ENCODE measurements at regions not wholly inside any gene's neighbourhood (a gene's known extent, or its start where the extent isn't known, plus 50 kb on each side); places are given as distances from the start of the nearest gene placed in this dataset.
A peak's percentile ranks its signal among the peaks of the same experiment; 100 is the strongest.

DNA sequence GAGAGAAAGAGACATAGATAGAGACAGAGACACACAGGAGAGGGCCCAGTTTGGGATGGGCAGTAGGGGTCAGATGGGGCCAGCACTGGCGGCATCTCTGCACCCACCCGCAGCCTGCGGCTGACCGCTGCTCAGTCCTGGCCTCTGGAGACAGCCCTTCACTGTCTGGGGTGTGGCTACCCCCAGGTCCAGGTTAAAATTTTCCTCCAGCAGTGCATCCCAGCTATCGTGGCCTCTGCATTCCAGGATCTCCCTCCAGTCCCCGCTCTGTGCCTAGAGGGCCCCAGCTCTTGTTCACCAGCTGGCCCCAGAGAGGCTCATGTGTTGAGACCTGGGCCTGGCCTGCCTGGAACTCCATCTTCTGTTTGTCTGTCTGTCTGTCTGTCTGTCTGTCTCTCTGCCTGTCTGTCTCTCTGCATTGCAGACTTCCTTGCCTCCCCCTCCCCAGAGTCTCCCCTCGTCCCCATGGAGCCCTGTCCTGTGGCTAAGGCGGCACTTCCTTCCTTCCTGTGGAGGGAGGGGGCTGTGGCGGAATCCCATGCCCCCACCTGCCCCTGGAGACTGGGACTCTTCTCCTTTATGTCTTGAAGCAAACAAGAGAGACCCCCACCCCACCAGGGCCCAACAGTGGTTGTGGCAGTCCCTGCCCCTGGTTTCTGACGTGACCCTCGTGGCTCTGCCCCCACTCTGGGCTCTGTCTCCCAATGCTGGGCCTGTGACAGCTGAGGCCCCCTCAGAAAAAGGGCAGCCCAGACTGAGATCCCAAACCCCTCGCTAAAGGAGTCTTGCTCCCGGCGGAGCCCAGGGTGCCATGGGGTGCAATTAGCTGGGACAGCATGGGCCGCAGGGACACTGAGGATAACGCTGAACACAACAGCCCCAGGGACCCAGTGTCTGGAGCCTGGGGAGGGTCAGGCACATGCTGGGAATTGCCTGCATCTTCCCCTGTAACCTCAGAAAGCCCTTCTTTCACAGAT lies 241.8 kb downstream of the NPHP4 start:
- DNase-seq (ENCODE audit: low read depth) = no peak

GRCh38 chr1:5748286-5749225 lies 243.7 kb downstream of the NPHP4 start:
- no peak for DNase-seq (ENCODE audit: low read depth)

GRCh38 chr1:5747426-5748285 lies 244.6 kb downstream of the NPHP4 start:
- no peak for DNase-seq (ENCODE audit: low read depth)

- no peak for DNase-seq (ENCODE audit: low read depth)
Measured at GRCh38 chr1:5746611-5747425, 245.4 kb downstream of the NPHP4 start.

GRCh38 chr1:5745800-5746610 lies 246.2 kb downstream of the NPHP4 start:
- DNase-seq (ENCODE audit: low read depth) = peak; percentile 29

GRCh38 chr1:5744911-5745799 lies 247.1 kb downstream of the NPHP4 start:
- DNase-seq (ENCODE audit: low read depth) = no peak

- no peak for DNase-seq (ENCODE audit: low read depth)
Measured at GRCh38 chr1:5744341-5744740, 247.9 kb downstream of the NPHP4 start.

DNA sequence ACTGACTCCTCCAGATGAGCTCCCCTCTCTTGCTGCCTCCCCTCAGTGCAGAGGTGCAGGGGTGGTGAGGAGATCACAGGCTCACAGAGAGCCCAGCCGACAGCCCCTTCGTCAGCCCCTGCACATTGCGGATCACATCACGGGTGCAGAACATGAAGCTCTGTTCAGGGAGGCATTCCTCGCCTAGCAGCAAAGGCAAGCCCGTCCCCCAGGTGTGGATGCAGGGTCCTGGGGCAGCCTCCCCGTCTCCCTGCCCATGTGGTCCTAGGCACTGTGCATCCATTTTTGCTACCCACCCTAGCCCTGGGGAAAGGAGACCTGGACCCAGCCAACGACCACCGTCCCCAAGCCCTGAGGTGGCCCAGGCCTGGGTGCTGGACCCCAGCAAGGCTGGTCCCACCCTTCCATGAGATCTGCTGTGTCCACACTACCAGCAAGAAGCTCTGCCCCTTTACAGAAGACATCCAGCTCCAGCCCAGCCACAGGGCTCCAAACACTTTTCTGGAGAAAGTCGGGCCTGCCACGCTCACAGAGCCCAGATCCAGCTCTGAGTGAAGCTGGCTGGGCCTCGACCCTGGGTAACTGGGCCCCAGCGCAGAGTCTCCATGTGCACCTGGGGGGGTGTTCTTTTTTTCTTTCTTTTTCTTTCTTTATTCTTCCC lies 248.7 kb downstream of the NPHP4 start:
- DNase-seq (ENCODE audit: low read depth) = no peak

- no peak for DNase-seq (ENCODE audit: low read depth)
Measured at GRCh38 chr1:5742801-5743200, 249.4 kb downstream of the NPHP4 start.

- DNase-seq (ENCODE audit: low read depth) = no peak
Measured at GRCh38 chr1:5742032-5742431, 250.2 kb downstream of the NPHP4 start.

- no peak for DNase-seq (ENCODE audit: low read depth)
Measured at GRCh38 chr1:5740865-5741860, 251.1 kb downstream of the NPHP4 start.

GRCh38 chr1:5740450-5740849 lies 251.8 kb downstream of the NPHP4 start:
- DNase-seq (ENCODE audit: low read depth) = no peak

GRCh38 chr1:5739561-5740078 lies 252.6 kb downstream of the NPHP4 start:
- no peak for DNase-seq (ENCODE audit: low read depth)

GRCh38 chr1:5738911-5739462 lies 253.2 kb downstream of the NPHP4 start:
- DNase-seq (ENCODE audit: low read depth) = no peak

- DNase-seq (ENCODE audit: low read depth) = no peak
Measured at GRCh38 chr1:5737081-5737480, 255.1 kb downstream of the NPHP4 start.

DNA sequence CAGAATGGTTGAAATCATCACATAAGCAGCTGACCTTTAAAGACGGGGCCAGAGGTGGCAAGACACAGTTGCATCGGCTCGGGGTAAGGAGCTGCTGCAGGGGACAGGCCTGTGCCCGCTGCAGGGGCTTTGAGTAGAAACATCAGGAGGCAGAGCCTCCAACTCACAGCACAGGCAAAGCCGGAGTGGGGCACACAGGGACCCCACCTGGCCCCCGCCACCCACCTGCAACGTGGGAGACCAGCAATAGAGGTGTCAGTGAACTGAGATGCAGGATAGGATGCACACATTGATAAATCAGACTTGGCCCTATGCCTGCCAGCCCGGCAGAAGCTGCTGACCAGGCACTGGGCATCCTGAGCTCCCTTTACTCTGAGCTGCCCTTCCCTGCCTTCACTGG lies 257.2 kb downstream of the NPHP4 start:
- DNase-seq (ENCODE audit: low read depth) = no peak

Data from renal cortical epithelial cell (primary cell).